ENCODE measurements at regions not wholly inside any gene's neighbourhood (a gene's known extent, or its start where the extent isn't known, plus 50 kb on each side); places are given as distances from the start of the nearest gene placed in this dataset.

DNA sequence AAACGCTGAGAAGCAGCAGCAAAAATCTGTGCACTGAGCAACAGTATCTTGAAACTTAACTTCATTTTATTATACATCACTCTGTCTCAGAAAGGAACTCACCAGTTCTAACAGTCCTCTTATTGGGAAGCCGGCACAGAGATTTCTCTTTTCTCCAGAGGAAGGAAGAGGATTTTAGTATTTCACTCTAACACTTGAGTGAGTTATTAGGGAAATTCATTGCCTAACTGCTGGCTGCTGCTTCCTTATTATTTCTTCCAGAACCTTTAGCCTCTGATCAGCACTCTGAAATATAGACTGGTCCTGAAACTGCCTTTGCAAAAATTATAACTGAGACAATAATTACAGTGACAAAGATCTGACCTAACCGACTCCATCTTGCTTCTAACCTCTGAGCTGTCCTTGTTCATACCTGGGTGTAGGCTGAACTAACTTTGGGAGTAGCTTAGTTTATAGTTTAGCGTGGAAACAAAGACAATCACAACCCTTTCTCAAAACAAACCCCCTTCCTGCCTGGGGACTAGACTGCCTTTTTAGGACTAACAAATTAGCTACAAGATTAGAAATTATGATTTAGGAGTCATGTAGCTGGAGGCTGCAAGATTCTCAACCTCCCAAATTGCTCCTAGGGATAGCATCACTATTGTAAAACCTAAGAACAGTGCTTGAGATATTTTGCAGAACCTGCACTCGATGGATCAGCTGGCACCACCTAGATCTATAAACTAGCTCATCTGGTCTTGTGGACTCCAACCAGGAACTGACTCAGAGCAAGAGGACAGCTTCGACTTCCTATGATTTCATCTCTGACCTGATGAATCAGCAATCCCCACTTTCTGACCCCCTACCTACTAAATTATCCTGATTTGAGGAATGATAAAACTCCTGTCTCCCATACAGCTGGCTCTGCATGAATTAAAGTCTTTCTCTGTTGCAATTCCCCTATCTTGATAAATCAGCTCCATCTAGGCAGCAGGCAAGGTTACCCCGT is 117.5 kb downstream of the DYRK2 start:
- TF ChIP-seq, protein P1, sequence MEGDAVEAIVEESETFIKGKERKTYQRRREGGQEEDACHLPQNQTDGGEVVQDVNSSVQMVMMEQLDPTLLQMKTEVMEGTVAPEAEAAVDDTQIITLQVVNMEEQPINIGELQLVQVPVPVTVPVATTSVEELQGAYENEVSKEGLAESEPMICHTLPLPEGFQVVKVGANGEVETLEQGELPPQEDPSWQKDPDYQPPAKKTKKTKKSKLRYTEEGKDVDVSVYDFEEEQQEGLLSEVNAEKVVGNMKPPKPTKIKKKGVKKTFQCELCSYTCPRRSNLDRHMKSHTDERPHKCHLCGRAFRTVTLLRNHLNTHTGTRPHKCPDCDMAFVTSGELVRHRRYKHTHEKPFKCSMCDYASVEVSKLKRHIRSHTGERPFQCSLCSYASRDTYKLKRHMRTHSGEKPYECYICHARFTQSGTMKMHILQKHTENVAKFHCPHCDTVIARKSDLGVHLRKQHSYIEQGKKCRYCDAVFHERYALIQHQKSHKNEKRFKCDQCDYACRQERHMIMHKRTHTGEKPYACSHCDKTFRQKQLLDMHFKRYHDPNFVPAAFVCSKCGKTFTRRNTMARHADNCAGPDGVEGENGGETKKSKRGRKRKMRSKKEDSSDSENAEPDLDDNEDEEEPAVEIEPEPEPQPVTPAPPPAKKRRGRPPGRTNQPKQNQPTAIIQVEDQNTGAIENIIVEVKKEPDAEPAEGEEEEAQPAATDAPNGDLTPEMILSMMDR (conservative IDR thresholded peaks at IDR 0.05) = no peak
- Mint-ChIP-seq H3K27me3 (no peaks in the 10 kb centered on the region), H3K9me3 (no peaks in the 10 kb centered on the region), H3K36me3 (no peaks in the 10 kb centered on the region), H3K4me3 (no peak overlapping the region), H3K4me1 (ENCODE audit: unreplicated experiment) (peaks cover 18% of the 10 kb centered on the region), H3K27ac (no peak overlapping the region)
- no peak for DNase-seq (ENCODE audit: extremely low spot score, unreplicated experiment)

DNA sequence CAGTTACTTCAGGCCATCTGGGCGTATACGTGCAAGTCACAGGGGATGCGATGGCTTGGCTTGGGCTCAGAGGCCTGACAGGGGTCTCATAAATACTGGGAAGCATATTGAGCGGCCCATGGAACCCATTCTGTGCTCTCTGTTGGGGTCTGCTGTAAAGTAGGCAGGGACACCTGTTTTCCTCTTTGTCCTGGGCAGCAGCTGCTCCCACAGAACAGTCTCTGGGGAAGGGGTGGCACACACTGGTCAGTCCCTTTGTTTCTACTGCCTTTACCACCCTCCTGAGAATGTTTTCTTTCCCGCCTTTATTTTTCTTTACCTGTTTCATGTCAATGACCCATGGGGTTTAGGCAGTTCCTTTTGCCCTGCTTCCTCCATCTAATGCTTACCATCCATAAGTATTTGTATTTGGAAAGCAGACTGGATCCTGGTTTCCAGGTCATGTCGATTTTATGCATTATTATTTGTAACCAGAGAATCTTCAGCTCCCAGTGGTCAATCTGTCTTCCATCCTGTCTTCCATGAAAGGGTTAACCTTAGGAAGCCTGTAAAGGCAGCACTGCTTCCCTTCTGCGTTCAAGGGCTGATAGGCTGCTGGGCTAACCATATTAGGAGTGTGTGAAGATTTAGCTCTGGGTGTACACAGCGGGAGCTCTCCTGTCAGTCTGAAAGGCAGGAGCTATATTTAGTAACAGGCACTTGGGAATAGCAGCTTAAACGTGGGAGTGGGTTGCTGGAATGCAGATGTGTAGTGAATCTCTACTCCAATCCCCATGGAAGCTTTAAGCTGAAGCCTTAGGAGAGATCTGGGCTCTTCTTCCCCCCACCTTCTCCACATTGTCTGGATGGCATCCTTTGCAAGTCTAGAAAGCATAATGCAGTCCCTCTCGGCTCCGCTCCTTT is 124.0 kb downstream of the DYRK2 start:
- no peaks in the 10 kb centered on the region for H3K36me3 Mint-ChIP-seq
- H3K27ac Mint-ChIP-seq = peak overlapping the region; percentile 24
- peaks cover 24% of the 10 kb centered on the region for H3K4me1 Mint-ChIP-seq (ENCODE audit: unreplicated experiment)
- H3K27me3 Mint-ChIP-seq = no peaks in the 10 kb centered on the region
- no peak for DNase-seq (ENCODE audit: extremely low spot score, unreplicated experiment)
- H3K9me3 Mint-ChIP-seq = no peaks in the 10 kb centered on the region
- TF ChIP-seq, protein P1 (conservative IDR thresholded peaks at IDR 0.05) = no peak
- peak overlapping the region; percentile 51 for H3K4me3 Mint-ChIP-seq

DNA sequence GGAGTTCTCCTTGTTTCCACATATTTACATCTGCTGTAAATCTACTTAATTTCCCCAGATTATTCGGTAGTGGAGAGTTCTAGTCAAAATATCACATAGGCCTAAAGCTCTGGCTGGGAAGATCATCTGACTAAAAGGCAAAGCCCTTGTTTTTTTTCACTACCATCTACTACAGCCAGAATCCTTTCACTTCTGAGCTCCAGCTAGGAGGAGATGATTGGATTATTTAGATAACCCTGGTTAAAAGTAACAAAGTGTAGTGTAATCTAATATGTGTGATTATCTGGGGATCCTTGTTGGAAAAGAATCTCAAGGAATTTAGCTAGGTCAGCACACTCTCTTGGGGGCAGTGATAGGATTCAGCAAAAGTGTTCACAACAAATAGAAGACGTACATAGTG is 125.4 kb downstream of the DYRK2 start:
- H3K9me3 Mint-ChIP-seq = no peaks in the 10 kb centered on the region
- peak overlapping the region; percentile 17 for H3K27ac Mint-ChIP-seq
- H3K36me3 Mint-ChIP-seq = no peaks in the 10 kb centered on the region
- no peak overlapping the region for H3K4me3 Mint-ChIP-seq
- no peak for DNase-seq (ENCODE audit: extremely low spot score, unreplicated experiment)
- TF ChIP-seq, protein P1 (conservative IDR thresholded peaks at IDR 0.05) = no peak
- peaks cover 24% of the 10 kb centered on the region for H3K4me1 Mint-ChIP-seq (ENCODE audit: unreplicated experiment)
- no peaks in the 10 kb centered on the region for H3K27me3 Mint-ChIP-seq

GRCh38 chr12:67774983-67775587 is 126.5 kb downstream of the DYRK2 start:
- TF ChIP-seq, protein P1 (conservative IDR thresholded peaks at IDR 0.05) = no peak
- DNase-seq (ENCODE audit: extremely low spot score, unreplicated experiment) = no peak
- Mint-ChIP-seq H3K4me1 (ENCODE audit: unreplicated experiment) (peaks cover 24% of the 10 kb centered on the region), H3K9me3 (no peaks in the 10 kb centered on the region), H3K36me3 (no peaks in the 10 kb centered on the region), H3K4me3 (no peak overlapping the region), H3K27me3 (no peaks in the 10 kb centered on the region), H3K27ac (no peak overlapping the region)

DNA sequence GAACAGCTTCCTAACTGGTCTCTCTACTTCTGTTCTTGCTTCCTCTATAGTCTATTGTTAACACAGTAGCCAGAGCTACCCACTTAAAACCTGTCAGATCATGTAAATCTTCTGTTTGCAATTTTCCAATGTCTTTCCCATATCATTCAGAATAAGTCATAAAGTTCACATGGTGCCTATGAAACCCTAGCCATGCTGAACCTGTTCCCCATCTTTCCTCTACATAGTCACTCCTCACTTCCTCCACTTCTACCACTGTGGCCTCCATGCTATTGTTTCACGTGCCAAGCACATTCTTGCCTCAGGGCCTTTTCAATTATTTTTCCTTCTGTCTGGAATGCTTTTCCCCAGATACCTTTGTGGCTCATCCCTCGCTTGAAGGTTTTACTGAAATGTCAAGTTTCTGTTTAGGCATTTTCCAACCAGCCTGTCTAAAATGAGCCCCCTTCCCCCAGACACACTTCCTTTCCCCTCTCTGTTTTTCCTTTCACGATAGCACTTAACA is 132.1 kb downstream of the DYRK2 start:
- no peak for DNase-seq (ENCODE audit: extremely low spot score, unreplicated experiment)
- H3K36me3 Mint-ChIP-seq = no peaks in the 10 kb centered on the region
- TF ChIP-seq, protein P1 (conservative IDR thresholded peaks at IDR 0.05) = no peak
- H3K4me1 Mint-ChIP-seq (ENCODE audit: unreplicated experiment) = no peaks in the 10 kb centered on the region
- no peak overlapping the region for H3K4me3 Mint-ChIP-seq
- no peaks in the 10 kb centered on the region for H3K9me3 Mint-ChIP-seq
- H3K27ac Mint-ChIP-seq = no peak overlapping the region
- no peaks in the 10 kb centered on the region for H3K27me3 Mint-ChIP-seq
